Epidermal melanocyte (primary cell): ENCODE measurements at regions not wholly inside any gene's neighbourhood (a gene's known extent, or its start where the extent isn't known, plus 50 kb on each side); places are given as distances from the start of the nearest gene placed in this dataset.
"Not testable (repeated sequence)": the region's sequence is repeated elsewhere in the genome, so short reads cannot be mapped to it uniquely, and the experiment has no call there.

Experiments
- DNase-seq: peaks from one replicate; pipeline ENCODE4 v3.0.0; 2011; ENCODE audit warnings: low spot score; ENCODE audit not compliant: insufficient read length

- no peak for DNase-seq
Observed at GRCh38 chr15:62498278-62498677, 333.2 kb upstream of the C2CD4B start.

GRCh38 chr15:62498712-62499111 is 333.6 kb upstream of the C2CD4B start:
- DNase-seq: no peak

- DNase-seq: no peak
Observed at GRCh38 chr15:62500325-62500724, 335.2 kb upstream of the C2CD4B start.

- DNase-seq: no peak
Observed at GRCh38 chr15:62502451-62502850, 337.4 kb upstream of the C2CD4B start.

GRCh38 chr15:62503451-62503850 is 338.4 kb upstream of the C2CD4B start:
- DNase-seq: no peak

GRCh38 chr15:62505762-62506161 is 340.7 kb upstream of the C2CD4B start:
- no peak for DNase-seq

GRCh38 chr15:62506217-62506805 is 341.2 kb upstream of the C2CD4B start:
- no peak for DNase-seq

- DNase-seq: no peak
Observed at GRCh38 chr15:62509395-62509958, 344.4 kb upstream of the C2CD4B start.

GRCh38 chr15:62510791-62511190 is 345.7 kb upstream of the C2CD4B start:
- DNase-seq: no peak

GRCh38 chr15:62512904-62513303 is 347.8 kb upstream of the C2CD4B start:
- no peak for DNase-seq

GRCh38 chr15:62513893-62514292 is 348.8 kb upstream of the C2CD4B start:
- no peak for DNase-seq

GRCh38 chr15:62515696-62516395 is 350.8 kb upstream of the C2CD4B start:
- no peak for DNase-seq

- no peak for DNase-seq
Observed at GRCh38 chr15:62517541-62517940, 352.5 kb upstream of the C2CD4B start.

GRCh38 chr15:62518666-62519065 is 353.6 kb upstream of the C2CD4B start:
- not testable (repeated sequence) for DNase-seq

- DNase-seq: no peak
Observed at GRCh38 chr15:62519900-62520299, 354.8 kb upstream of the C2CD4B start.

- DNase-seq: no peak
Observed at GRCh38 chr15:62520887-62521286, 355.8 kb upstream of the C2CD4B start.

GRCh38 chr15:62521396-62521795 is 356.3 kb upstream of the C2CD4B start:
- DNase-seq: no peak

- DNase-seq: no peak
Observed at GRCh38 chr15:62524848-62525247, 359.8 kb upstream of the C2CD4B start.

GRCh38 chr15:62527387-62527786 is 362.3 kb upstream of the C2CD4B start:
- no peak for DNase-seq

- DNase-seq: no peak
Observed at GRCh38 chr15:62528505-62528904, 363.4 kb upstream of the C2CD4B start.

- DNase-seq: no peak
Observed at GRCh38 chr15:62532367-62532766, 367.3 kb upstream of the C2CD4B start.

- DNase-seq: no peak
Observed at GRCh38 chr15:62533687-62534086, 368.6 kb upstream of the C2CD4B start.

- DNase-seq: no peak
Observed at GRCh38 chr15:62534996-62535395, 369.9 kb upstream of the C2CD4B start.
